Activated CD8-positive, alpha-beta T cell treated with anti-CD3 and anti-CD28 coated beads, Interleukin-2, amount 10 ng/mL, durations not matched to agents 7 days and 5 days (primary cell): ENCODE measurements at regions not wholly inside any gene's neighbourhood (a gene's known extent, or its start where the extent isn't known, plus 50 kb on each side); places are given as distances from the start of the nearest gene placed in this dataset.

Source experiments
- ATAC-seq: fragments of 150-1000 bp; cut with Tn5 transposase; one replicate; pipeline ENCODE4 v1.10.0; 2021; ENCODE audit warnings: moderate library complexity
- CTCF ChIA-PET: fragments of 350-600 bp; sonication (Branson Sonifier 250); formaldehyde crosslinking; loops from one replicate; lab custom pipeline; 2021; ENCODE audit warnings: antibody characterized with exemption; lab: Charles Lee
- POLR2A ChIA-PET: fragments of 350-600 bp; sonication (Branson Sonifier 250); formaldehyde crosslinking; loops from one replicate; lab custom pipeline; 2021; ENCODE audit warnings: antibody characterized with exemption; lab: Charles Lee
- DNase-seq: peaks from one replicate; pipeline ENCODE4 v3.0.0-alpha.2; 2020
- H3K27ac Mint-ChIP-seq: one replicate; pipeline ENCODE4 v1.8.0; 2021; ENCODE audit warnings: mild to moderate bottlenecking, mixed read lengths
- H3K27me3 Mint-ChIP-seq: one replicate; pipeline ENCODE4 v1.8.0; 2021; ENCODE audit warnings: low read depth, mixed read lengths
- H3K36me3 Mint-ChIP-seq: one replicate; pipeline ENCODE4 v1.8.0; 2021; ENCODE audit warnings: low read depth, mixed read lengths
- H3K4me1 Mint-ChIP-seq: one replicate; pipeline ENCODE4 v1.8.0; 2021; ENCODE audit warnings: low read depth, mixed read lengths
- H3K4me3 Mint-ChIP-seq: one replicate; pipeline ENCODE4 v1.8.0; 2021; ENCODE audit warnings: mild to moderate bottlenecking, mixed read lengths
- H3K9me3 Mint-ChIP-seq: one replicate; pipeline ENCODE4 v1.8.0; 2022; ENCODE audit warnings: mixed read lengths; ENCODE audit not compliant: insufficient read depth

DNA sequence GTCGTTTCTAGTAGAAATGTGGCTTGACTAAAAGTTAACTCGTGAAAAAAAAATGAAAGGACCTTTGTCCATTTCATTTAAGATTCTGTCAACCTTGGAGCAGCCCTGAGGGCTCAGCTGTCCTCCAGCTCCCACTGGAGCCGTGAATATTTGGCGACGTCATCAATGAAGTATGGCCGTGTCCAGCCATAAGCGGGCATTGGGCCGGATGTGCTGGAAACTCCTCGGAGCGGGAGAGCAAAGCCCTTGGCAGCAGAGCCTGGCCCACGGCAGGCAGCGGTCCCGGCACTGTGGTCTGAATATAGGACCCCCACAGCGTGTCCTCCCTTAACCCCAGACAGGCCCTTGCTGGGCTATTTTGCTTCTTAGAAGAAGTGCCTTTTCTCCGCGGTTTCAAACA is 50.0 kb downstream of the JAKMIP3 start:
- Mint-ChIP-seq H3K27ac (no peak overlapping the region), H3K9me3 (no peaks in the 10 kb centered on the region), H3K4me1 (no peaks in the 10 kb centered on the region), H3K27me3 (peaks cover 2% of the 10 kb centered on the region), H3K36me3 (no peaks in the 10 kb centered on the region), H3K4me3 (no peak overlapping the region)
- ATAC-seq (no peak), DNase-seq (no peak)
- ChIA-PET POLR2A (no interaction called here), CTCF (no interaction called here)

DNA sequence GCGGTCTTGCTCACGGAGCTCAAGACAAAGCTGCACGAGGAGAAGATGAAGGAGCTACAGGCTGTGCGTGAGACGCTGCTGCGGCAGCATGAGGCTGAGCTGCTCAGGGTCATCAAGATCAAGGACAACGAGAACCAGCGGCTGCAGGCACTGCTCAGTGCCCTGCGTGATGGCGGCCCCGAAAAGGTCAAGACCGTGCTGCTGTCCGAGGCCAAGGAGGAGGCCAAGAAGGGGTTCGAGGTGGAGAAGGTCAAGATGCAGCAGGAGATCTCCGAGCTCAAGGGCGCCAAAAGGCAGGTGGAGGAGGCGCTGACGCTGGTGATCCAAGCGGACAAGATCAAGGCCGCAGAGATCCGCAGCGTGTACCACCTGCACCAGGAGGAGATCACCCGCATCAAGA is 51.4 kb downstream of the JAKMIP3 start:
- H3K36me3 Mint-ChIP-seq = no peaks in the 10 kb centered on the region
- ATAC-seq (no peak), DNase-seq (no peak)
- peaks cover 2% of the 10 kb centered on the region for H3K27me3 Mint-ChIP-seq
- CTCF ChIA-PET = no interaction called here
- H3K4me1 Mint-ChIP-seq = no peaks in the 10 kb centered on the region
- no peaks in the 10 kb centered on the region for H3K9me3 Mint-ChIP-seq
- no peak overlapping the region for H3K4me3 Mint-ChIP-seq
- POLR2A ChIA-PET = no interaction called here
- no peak overlapping the region for H3K27ac Mint-ChIP-seq

DNA sequence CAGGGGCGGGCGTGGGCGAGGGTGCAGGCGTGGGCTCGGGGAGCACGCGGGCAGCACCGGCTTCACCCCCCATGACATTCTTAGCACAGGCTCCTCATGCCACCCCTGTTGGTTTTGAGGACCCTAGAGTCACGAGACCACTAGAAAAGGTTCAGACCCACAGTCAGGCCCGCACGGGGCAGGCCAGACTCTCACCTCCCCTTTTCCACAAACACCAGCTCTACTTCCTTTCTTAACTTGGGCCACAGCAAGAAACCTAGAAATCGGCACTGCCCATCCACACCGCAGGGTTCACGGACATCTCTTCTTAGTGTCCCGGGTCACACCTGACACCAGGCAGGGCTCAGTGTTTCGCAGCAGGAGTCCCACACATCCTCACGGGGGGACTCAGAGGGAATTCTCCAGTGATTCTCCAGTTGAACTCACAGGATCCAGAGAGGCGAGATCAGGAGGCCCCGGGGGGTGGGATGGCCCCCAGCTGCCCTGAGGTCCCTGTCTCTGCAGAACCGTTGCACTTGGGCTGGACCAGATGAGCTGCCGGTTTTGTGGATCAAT is 52.0 kb downstream of the JAKMIP3 start:
- Mint-ChIP-seq H3K27ac (no peak overlapping the region), H3K27me3 (peaks cover 2% of the 10 kb centered on the region), H3K4me3 (no peak overlapping the region), H3K36me3 (no peaks in the 10 kb centered on the region), H3K9me3 (no peaks in the 10 kb centered on the region), H3K4me1 (no peaks in the 10 kb centered on the region)
- POLR2A ChIA-PET = no interaction called here
- no peak for ATAC-seq
- no peak for DNase-seq
- CTCF ChIA-PET = no interaction called here

DNA sequence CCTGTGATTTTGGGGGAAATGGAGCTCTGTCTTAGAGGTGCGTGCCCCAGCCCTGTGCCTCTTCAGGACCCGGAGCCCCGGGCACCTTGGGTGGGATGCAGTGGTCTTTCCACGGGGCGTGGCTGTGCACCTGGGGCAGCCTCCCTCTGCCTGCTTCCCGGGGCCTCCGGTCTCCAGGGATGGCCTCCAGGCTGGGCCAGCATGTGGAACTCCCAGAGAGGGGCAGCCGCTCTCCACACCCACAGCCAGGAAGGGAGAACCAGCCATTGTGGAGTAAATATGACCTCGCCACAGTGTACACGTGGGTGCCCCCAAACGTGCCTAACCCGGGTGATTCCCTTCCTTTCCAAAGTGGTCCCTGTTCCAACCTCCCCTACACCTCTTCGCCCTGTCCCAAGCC is 52.6 kb downstream of the JAKMIP3 start:
- H3K36me3 Mint-ChIP-seq = no peaks in the 10 kb centered on the region
- DNase-seq (no peak), ATAC-seq (no peak)

DNA sequence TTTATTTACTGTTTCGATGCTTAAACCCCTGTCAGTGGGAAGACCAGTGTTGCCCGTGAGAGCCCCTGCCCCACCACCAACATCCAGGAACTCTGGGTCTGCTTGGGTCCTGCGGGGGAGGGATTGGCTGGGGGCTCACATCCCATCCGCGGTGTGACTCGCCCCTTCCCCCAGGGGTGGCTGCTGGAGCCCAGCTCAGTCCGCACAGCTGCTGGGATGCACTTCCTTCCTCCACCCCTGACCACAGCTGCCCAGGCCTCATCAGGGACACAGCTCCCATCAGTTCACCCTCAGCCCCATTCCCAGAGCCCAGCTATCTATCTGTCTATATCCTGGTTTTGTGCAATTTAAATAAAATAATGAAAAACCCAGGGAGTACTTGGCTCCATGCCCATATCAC is 54.5 kb downstream of the JAKMIP3 start:
- POLR2A ChIA-PET = no interaction called here
- DNase-seq (no peak), ATAC-seq (no peak)
- Mint-ChIP-seq H3K27ac (no peak overlapping the region), H3K4me1 (no peaks in the 10 kb centered on the region), H3K36me3 (no peaks in the 10 kb centered on the region), H3K4me3 (no peak overlapping the region), H3K27me3 (peaks cover 2% of the 10 kb centered on the region), H3K9me3 (no peaks in the 10 kb centered on the region)
- CTCF ChIA-PET = no interaction called here

More for the DNA sequence above, 52.6 kb downstream of the JAKMIP3 start:
- no peaks in the 10 kb centered on the region for H3K4me1 Mint-ChIP-seq
- H3K9me3 Mint-ChIP-seq = no peaks in the 10 kb centered on the region
- H3K4me3 Mint-ChIP-seq = no peak overlapping the region
- ChIA-PET CTCF (no interaction called here), POLR2A (no interaction called here)
- peaks cover 2% of the 10 kb centered on the region for H3K27me3 Mint-ChIP-seq
- no peak overlapping the region for H3K27ac Mint-ChIP-seq

DNA sequence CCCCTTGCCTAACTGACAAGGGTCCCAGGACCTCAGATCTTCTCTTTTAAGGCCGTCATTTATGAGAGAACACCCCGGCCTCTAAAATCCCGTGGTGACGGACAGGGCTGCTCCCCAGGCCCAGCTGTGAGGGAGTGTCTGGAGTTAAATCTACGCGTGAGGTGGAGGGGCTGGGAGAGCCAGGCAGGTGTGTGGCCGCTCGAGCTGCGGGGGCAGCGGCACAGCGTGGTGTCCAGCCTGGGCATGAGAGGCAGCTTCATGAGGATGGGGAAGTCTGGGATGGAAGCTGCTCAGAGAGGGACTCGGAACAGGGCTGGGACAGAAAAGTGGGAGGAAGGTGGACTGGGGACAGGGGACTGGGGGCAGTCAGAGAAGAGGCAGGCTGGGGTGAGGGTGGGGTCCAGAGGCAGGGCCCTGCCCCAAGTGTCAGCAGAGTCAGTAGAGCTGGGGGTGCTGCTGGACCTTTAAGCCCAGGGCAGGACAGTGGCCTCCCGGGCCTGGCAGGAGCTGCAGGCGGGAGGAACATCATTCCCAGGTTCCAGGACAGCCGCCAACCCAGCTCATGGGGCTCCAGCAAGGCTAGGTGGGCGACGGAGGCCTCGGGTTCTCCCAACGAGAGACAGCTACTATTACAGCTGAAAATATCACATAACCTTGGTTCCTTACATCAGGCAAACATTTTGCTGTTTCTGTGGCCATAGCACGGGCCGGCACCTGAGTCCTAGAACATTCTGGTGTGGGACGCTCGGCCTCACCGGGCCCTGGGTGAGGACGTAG is 55.2 kb downstream of the JAKMIP3 start:
- H3K27ac Mint-ChIP-seq = no peak overlapping the region
- CTCF ChIA-PET = no interaction called here

DNA sequence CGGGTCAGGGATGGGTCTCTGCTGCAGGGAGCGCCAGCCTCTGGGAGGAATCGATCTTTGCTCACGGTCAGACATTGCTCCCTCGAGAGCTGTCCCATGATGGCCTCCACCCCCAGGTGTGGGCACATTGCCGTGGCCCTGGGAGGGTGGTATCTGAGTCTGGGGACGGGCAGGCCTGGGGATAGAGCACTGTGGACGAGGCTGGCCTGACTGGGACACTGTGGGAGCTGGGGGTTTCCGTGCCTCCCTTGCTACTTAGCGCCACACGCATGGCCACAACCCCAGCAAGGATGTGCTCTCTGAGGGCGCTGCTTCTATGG is 55.7 kb downstream of the JAKMIP3 start:
- H3K4me3 Mint-ChIP-seq = no peak overlapping the region
- H3K27me3 Mint-ChIP-seq = peaks cover 2% of the 10 kb centered on the region
- no peak overlapping the region for H3K27ac Mint-ChIP-seq
- ChIA-PET POLR2A (no interaction called here), CTCF (no interaction called here)
- ATAC-seq (no peak), DNase-seq (no peak)
- no peaks in the 10 kb centered on the region for H3K36me3 Mint-ChIP-seq
- H3K9me3 Mint-ChIP-seq = no peaks in the 10 kb centered on the region
- H3K4me1 Mint-ChIP-seq = no peaks in the 10 kb centered on the region

More for the DNA sequence above, 55.2 kb downstream of the JAKMIP3 start:
- Mint-ChIP-seq H3K9me3 (no peaks in the 10 kb centered on the region), H3K4me3 (no peak overlapping the region), H3K27me3 (peaks cover 2% of the 10 kb centered on the region), H3K36me3 (no peaks in the 10 kb centered on the region), H3K4me1 (no peaks in the 10 kb centered on the region)
- DNase-seq (no peak), ATAC-seq (no peak)
- POLR2A ChIA-PET = no interaction called here

DNA sequence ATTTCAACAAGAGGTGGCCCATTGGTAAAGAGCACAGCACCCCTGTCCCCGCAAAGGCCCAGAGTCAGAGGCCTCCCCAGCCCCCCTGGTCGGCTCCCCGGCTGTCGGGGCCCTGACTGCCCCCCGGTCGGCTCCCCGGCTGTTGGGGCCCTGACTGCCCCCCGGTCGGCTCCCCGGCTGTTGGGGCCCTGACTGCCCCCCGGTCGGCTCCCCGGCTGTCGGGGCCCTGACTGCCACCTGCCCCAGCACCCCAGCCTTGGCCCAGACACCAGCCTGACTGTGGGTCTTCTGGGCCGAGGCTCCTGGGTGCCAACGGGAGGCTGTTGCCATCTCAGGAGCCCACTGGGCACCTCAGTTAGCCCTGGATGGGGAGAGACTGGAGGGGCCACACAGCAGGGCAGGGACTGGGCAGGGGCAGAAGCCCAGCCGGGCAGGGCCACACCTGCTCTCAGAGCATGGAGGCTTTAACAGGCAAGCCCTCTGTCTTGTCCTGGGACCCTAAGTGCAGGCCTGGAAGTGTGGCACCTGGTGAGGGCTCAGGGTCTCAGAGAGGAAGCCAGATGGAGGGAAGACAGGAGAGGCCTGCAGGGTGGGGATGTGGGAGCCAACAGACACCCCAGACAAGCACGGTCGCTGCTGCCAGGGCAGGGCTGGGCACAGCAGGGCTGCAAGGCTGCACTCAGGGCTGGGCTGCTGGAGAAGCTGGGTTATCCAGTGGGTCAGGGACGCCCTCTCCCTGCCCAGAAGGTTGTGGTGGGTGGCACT is 56.5 kb downstream of the JAKMIP3 start:
- CTCF ChIA-PET = no interaction called here
- DNase-seq (no peak), ATAC-seq (no peak)
- Mint-ChIP-seq H3K4me1 (no peaks in the 10 kb centered on the region), H3K27me3 (peaks cover 2% of the 10 kb centered on the region), H3K27ac (no peak overlapping the region), H3K36me3 (no peaks in the 10 kb centered on the region), H3K4me3 (no peak overlapping the region), H3K9me3 (no peaks in the 10 kb centered on the region)
- POLR2A ChIA-PET = no interaction called here

DNA sequence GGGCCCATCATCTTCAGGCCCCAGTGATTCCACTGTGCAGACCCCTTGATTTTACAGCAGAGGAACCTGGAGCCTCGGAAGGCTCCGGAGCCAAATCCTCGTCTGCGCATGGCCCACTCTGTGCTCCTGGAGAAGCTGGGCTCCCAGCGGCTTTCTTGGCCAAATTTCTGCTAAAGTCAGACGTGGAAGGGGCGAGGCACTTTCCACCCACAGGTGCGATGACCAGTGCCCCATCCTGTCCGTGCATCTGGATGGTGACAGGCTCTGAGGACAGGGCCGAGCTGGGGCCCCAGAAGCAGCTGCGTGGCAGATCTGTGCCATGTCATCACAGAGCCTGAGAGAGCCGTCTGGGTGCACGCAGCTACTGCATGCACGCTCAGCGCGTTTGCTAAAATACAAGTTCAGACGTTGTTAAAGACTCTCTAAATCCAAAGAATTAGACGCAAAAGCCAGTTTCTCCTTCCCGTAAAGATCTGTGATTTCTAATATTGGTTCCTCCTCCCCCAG is 57.2 kb downstream of the JAKMIP3 start:
- Mint-ChIP-seq H3K27me3 (peaks cover 2% of the 10 kb centered on the region), H3K4me1 (no peaks in the 10 kb centered on the region), H3K9me3 (no peaks in the 10 kb centered on the region), H3K27ac (no peak overlapping the region), H3K4me3 (no peak overlapping the region), H3K36me3 (no peaks in the 10 kb centered on the region)
- POLR2A ChIA-PET = no interaction called here
- CTCF ChIA-PET = no interaction called here
- ATAC-seq (no peak), DNase-seq (no peak)

DNA sequence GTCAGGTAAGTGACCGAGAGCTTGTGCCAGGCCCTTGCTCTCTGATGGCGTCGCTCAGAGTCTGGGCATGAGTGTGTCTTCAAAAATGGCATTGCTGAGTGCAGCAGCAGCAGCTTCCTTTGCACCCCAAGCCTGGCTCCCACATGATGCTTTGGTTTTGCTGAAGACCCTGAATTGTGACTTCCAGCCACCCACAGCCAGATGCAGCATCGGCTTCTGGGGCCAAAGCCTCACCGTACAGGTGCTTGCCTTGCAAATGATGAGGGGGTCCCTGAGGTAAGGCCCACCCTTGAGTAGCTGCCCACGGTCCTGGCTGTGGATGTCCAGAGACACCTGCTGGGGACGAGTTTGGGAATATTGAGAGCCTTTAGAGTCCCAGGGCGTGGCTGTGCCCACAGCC is 57.9 kb downstream of the JAKMIP3 start:
- Mint-ChIP-seq H3K4me1 (no peaks in the 10 kb centered on the region), H3K36me3 (no peaks in the 10 kb centered on the region), H3K27me3 (peaks cover 2% of the 10 kb centered on the region), H3K27ac (no peak overlapping the region), H3K9me3 (no peaks in the 10 kb centered on the region), H3K4me3 (no peak overlapping the region)
- DNase-seq (no peak), ATAC-seq (no peak)
- CTCF ChIA-PET = no interaction called here
- POLR2A ChIA-PET = no interaction called here

DNA sequence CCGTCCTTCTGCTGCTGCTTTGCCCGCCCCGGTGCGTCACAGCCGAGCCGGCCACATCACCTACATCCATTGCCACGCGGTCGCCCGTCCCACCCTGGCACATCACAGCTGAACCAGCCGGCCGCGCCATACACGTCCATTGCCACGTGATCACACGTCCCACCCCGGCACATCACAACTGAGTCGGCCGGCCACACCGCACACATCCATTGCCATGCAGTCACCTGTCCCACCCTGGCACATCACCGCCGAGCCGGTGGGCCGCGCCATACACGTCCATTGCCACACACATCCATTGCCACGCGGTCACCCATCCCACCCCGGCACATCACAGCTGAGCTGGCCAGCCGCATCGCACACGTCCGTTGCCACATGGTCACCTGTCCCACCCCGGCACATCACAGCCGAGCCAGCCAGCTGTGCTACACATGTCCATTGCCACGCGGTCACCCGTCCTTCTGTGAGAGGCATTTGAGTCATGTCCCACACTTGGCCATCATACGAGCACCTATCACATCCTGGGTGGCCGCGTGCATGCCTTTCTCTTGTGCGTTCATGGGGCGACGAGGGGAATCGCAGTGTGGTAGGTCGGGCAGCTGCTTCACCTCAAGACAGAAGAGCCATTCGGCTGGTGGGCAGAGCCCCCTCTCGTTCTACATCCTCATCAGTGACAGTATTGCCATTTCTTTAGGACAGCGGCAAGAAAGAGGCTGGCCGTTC is 58.6 kb downstream of the JAKMIP3 start:
- DNase-seq (no peak), ATAC-seq (no peak)
- Mint-ChIP-seq H3K9me3 (no peaks in the 10 kb centered on the region), H3K27ac (no peak overlapping the region), H3K4me3 (no peak overlapping the region), H3K4me1 (no peaks in the 10 kb centered on the region), H3K27me3 (peaks cover 5% of the 10 kb centered on the region), H3K36me3 (no peaks in the 10 kb centered on the region)
- POLR2A ChIA-PET = no interaction called here
- CTCF ChIA-PET = no interaction called here

DNA sequence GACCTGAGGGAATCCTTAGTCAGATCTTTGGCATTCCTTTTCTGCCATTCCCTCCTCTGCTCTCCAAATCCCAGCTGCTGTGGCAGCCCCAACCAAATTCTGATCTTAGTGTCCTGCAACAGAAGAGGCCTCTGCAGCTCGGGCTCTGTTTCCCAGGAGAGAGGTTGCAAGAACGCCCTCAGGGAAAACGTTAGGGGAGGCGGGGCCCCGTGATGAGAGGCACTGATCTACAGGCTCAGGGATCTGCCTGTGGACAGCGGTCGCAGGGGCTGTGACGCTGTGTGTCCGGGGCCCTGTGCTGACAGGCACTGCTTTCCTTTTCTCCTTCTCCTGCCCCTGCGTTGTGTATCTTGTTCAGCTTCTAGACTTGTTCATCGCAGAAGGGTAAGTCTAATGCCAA is 57.3 kb upstream of the DPYSL4 start:
- H3K4me3 Mint-ChIP-seq = no peak overlapping the region
- POLR2A ChIA-PET = no interaction called here

More for the DNA sequence above, 57.3 kb upstream of the DPYSL4 start:
- CTCF ChIA-PET = no interaction called here
- DNase-seq (no peak), ATAC-seq (no peak)
- peaks cover 3% of the 10 kb centered on the region for H3K27me3 Mint-ChIP-seq
- no peaks in the 10 kb centered on the region for H3K36me3 Mint-ChIP-seq
- no peak overlapping the region for H3K27ac Mint-ChIP-seq
- H3K9me3 Mint-ChIP-seq = no peaks in the 10 kb centered on the region
- H3K4me1 Mint-ChIP-seq = peaks cover 2% of the 10 kb centered on the region
